H1 (cell line): ENCODE measurements at regions not wholly inside any gene's neighbourhood (a gene's known extent, or its start where the extent isn't known, plus 50 kb on each side); places are given as distances from the start of the nearest gene placed in this dataset.

Source experiments
- CTCF ChIA-PET: fragments of 300-600 bp; sonication (Branson Sonifier 250); formaldehyde crosslinking; loops from one replicate; lab custom pipeline; 2021; ENCODE audit not compliant: partially characterized antibody; lab: Charles Lee
- POLR2A ChIA-PET: fragments of 300-600 bp; sonication (Branson Sonifier 250); formaldehyde crosslinking; loops from one replicate; lab custom pipeline; 2021; ENCODE audit warnings: inconsistent platforms; ENCODE audit not compliant: partially characterized antibody; lab: Charles Lee
- DNase-seq, 2 experiments: peaks; one replicate each; pipeline versions ENCODE4 v3.0.0 to v3.0.0-alpha.2; 2010 to 2022; ENCODE audit warnings: low spot score in 2 of 2, low read depth in 1 of 2, mixed read lengths in 1 of 2
- FAIRE-seq: peaks from 2 replicates; lab custom pipeline; 2011; peaks lifted over from hg19 to GRCh38; lab: Jason Lieb, UNC
- H2AFZ ChIP-seq: 2 replicates; pipeline ENCODE4 v1.8.1; 2012; ENCODE audit warnings: low read length, inconsistent platforms
- H2AK5ac ChIP-seq: 2 replicates; pipeline ENCODE4 v1.6.1; 2013; ENCODE audit warnings: low read depth, low read length
- H2BK120ac ChIP-seq: replicated peaks from 2 replicates; pipeline ENCODE3; 2013; ENCODE audit warnings: low read depth, low read length, inconsistent platforms
- H2BK12ac ChIP-seq: 2 replicates; pipeline ENCODE4 v1.6.1; 2013; ENCODE audit warnings: low read depth, low read length
- H2BK15ac ChIP-seq: 2 replicates; pipeline ENCODE4 v1.6.1; 2013; ENCODE audit warnings: low read length
- H2BK20ac ChIP-seq: 2 replicates; pipeline ENCODE4 v1.6.1; 2013; ENCODE audit warnings: low read length
- H2BK5ac ChIP-seq: 2 replicates; pipeline ENCODE4 v1.6.1; 2013; ENCODE audit warnings: low read depth, low read length
- H3K14ac ChIP-seq: 2 replicates; pipeline ENCODE4 v1.6.1; 2013; ENCODE audit warnings: inconsistent platforms; ENCODE audit not compliant: insufficient read length
- H3K18ac ChIP-seq: 2 replicates; pipeline ENCODE4 v1.6.1; 2013; ENCODE audit warnings: low read length; ENCODE audit errors: extremely low read depth
- H3K23ac ChIP-seq: 2 replicates; pipeline ENCODE4 v1.6.1; 2013; ENCODE audit warnings: inconsistent platforms; ENCODE audit not compliant: insufficient read length
- H3K23me2 ChIP-seq: 2 replicates; pipeline ENCODE4 v1.6.1; 2013; ENCODE audit warnings: low read depth, low read length
- H3K27ac ChIP-seq: 2 replicates; pipeline ENCODE4 v1.6.1; 2011; ENCODE audit warnings: low read depth, low read length, inconsistent platforms
- H3K27me3 ChIP-seq, 4 experiments: replicated peaks in 1 of 4; 1 replicate in 1 of 4; 2 replicates in 3 of 4; pipeline versions ENCODE4 v1.6.1 to v1.8.1; 2011 to 2013; ENCODE audit warnings: low read length in 3 of 4, mild to moderate bottlenecking in 3 of 4, inconsistent platforms in 2 of 4, mixed read lengths in 2 of 4, moderate library complexity in 1 of 4; ENCODE audit not compliant: control insufficient read depth in 3 of 4, insufficient read depth in 3 of 4; ENCODE audit errors: extremely low read depth in 1 of 4
- H3K36me3 ChIP-seq, 4 experiments: 2 replicates each; pipeline versions ENCODE4 v1.6.1 to v1.8.1; 2011 to 2013; ENCODE audit warnings: mild to moderate bottlenecking in 4 of 4, low read length in 3 of 4, moderate library complexity in 2 of 4, control low read depth in 1 of 4, inconsistent platforms in 1 of 4; ENCODE audit not compliant: insufficient read depth in 4 of 4, control insufficient read depth in 2 of 4
- H3K4ac ChIP-seq: replicated peaks from 2 replicates; pipeline ENCODE3; 2013; ENCODE audit warnings: low read length, low read depth, mixed read lengths, inconsistent platforms; ENCODE audit not compliant: insufficient read length
- H3K4me1 ChIP-seq, 4 experiments: replicated peaks in 1 of 4; 1 replicate in 1 of 4; 2 replicates in 3 of 4; pipeline versions ENCODE4 v1.6.1 to v1.8.1; 2011 to 2013; ENCODE audit warnings: low read length in 3 of 4, inconsistent platforms in 2 of 4, mixed read lengths in 1 of 4; ENCODE audit not compliant: insufficient read depth in 4 of 4, control insufficient read depth in 3 of 4
- H3K4me2 ChIP-seq, 2 experiments: 2 replicates each; pipeline versions ENCODE4 v1.6.1 to v1.8.1; 2011 to 2013; ENCODE audit warnings: low read depth in 2 of 2, low read length in 2 of 2, control low read depth in 1 of 2, inconsistent platforms in 1 of 2, mild to moderate bottlenecking in 1 of 2; ENCODE audit not compliant: insufficient read depth in 1 of 2
- H3K4me3 ChIP-seq, 4 experiments: fragments of 200-600, 300-600 bp in 1 of 4; sonication (generic), shearing (Covaris generic), sonication (Bioruptor Twin) in 1 of 4; 2 replicates each; pipeline versions ENCODE4 v1.5.1 to v1.8.1; 2011 to 2016; ENCODE audit warnings: low read length in 4 of 4, low read depth in 3 of 4, control low read depth in 2 of 4, inconsistent platforms in 2 of 4, mild to moderate bottlenecking in 2 of 4, mixed read lengths in 1 of 4, moderate library complexity in 1 of 4; ENCODE audit not compliant: insufficient read depth in 2 of 4; ENCODE audit errors: extremely low read depth in 1 of 4
- H3K56ac ChIP-seq: replicated peaks from 2 replicates; pipeline ENCODE3; 2013; ENCODE audit warnings: low read depth, mild to moderate bottlenecking, mixed read lengths, low read length, inconsistent platforms; ENCODE audit not compliant: insufficient read length
- H3K79me1 ChIP-seq: 2 replicates; pipeline ENCODE4 v1.6.1; 2013; ENCODE audit warnings: low read depth, low read length, control low read depth
- H3K79me2 ChIP-seq, 2 experiments: 2 replicates each; pipeline versions ENCODE4 v1.6.1 to v1.8.1; 2012 to 2013; ENCODE audit warnings: low read length in 2 of 2, mild to moderate bottlenecking in 2 of 2, inconsistent platforms in 1 of 2; ENCODE audit not compliant: insufficient read depth in 2 of 2, control insufficient read depth in 1 of 2
- H3K9ac ChIP-seq, 4 experiments: replicated peaks in 1 of 4; 1 replicate in 1 of 4; 2 replicates in 3 of 4; pipeline versions ENCODE4 v1.6.1 to v1.8.1; 2011 to 2013; ENCODE audit warnings: low read depth in 3 of 4, low read length in 3 of 4, control low read depth in 2 of 4, mild to moderate bottlenecking in 2 of 4, moderate library complexity in 2 of 4, inconsistent platforms in 1 of 4; ENCODE audit errors: extremely low read depth in 1 of 4
- H3K9me3 ChIP-seq, 2 experiments: 2 replicates each; pipeline versions ENCODE4 v1.6.1 to v1.8.1; 2012 to 2013; ENCODE audit warnings: mild to moderate bottlenecking in 2 of 2, moderate library complexity in 2 of 2, control low read depth in 1 of 2, inconsistent platforms in 1 of 2, low read depth in 1 of 2, low read length in 1 of 2, mixed read lengths in 1 of 2; ENCODE audit not compliant: insufficient read depth in 2 of 2
- H4K20me1 ChIP-seq, 2 experiments: replicated peaks in 1 of 2; 2 replicates each; pipeline versions ENCODE3 to v1.8.1; 2011 to 2013; ENCODE audit warnings: inconsistent platforms in 2 of 2, low read length in 2 of 2, mild to moderate bottlenecking in 1 of 2; ENCODE audit not compliant: insufficient read depth in 2 of 2, control insufficient read depth in 1 of 2
- H4K5ac ChIP-seq: 2 replicates; pipeline ENCODE4 v1.6.1; 2013; ENCODE audit warnings: low read length, low read depth, mixed read lengths, inconsistent platforms; ENCODE audit not compliant: insufficient read length
- H4K8ac ChIP-seq: 2 replicates; pipeline ENCODE4 v1.8.0; 2013; ENCODE audit warnings: mild to moderate bottlenecking, moderate library complexity, low read length, inconsistent platforms; ENCODE audit not compliant: insufficient read depth; ENCODE audit errors: extremely low read depth
- H4K91ac ChIP-seq: replicated peaks from 2 replicates; pipeline ENCODE3; 2013; ENCODE audit warnings: low read length, mixed read lengths, inconsistent platforms; ENCODE audit not compliant: insufficient read length
- BCL11A ChIP-seq, 2 experiments: IDR thresholded peaks; one replicate each; pipeline ENCODE4 v1.6.1; 2011; ENCODE audit warnings: low read depth in 2 of 2, low read length in 2 of 2, mild to moderate bottlenecking in 2 of 2
- CREB1 ChIP-seq: IDR thresholded peaks from 2 replicates; pipeline ENCODE4 v1.6.1; 2012; ENCODE audit warnings: inconsistent platforms
- EZH2 ChIP-seq: fragments of 200-600 bp; sonication (generic); IDR thresholded peaks from 2 replicates; pipeline ENCODE4 v1.7.1; 2012; ENCODE audit warnings: low read depth, mild to moderate bottlenecking, moderate library complexity, low read length, inconsistent platforms; ENCODE audit not compliant: severe bottlenecking
- GTF2F1 ChIP-seq: IDR thresholded peaks from 2 replicates; pipeline ENCODE4 v1.6.1; 2012; ENCODE audit warnings: low read depth, low read length, improper control_type of control experiment, borderline replicate concordance
- KDM4A ChIP-seq: IDR thresholded peaks from one replicate; pipeline ENCODE4 v1.7.1; 2012; ENCODE audit warnings: low read depth, mild to moderate bottlenecking, moderate library complexity, low read length, inconsistent platforms; ENCODE audit not compliant: severe bottlenecking
- NANOG ChIP-seq: IDR thresholded peaks from 2 replicates; pipeline ENCODE4 v1.6.1; 2011; ENCODE audit warnings: low read length, low read depth, mild to moderate bottlenecking, inconsistent platforms; ENCODE audit not compliant: insufficient read depth, poor library complexity, severe bottlenecking
- POLR2A ChIP-seq, 2 experiments: IDR thresholded peaks; 1 replicate in 1 of 2; 2 replicates in 1 of 2; pipeline ENCODE4 v1.6.1; 2011; ENCODE audit warnings: low read depth in 2 of 2, low read length in 2 of 2, mild to moderate bottlenecking in 2 of 2; ENCODE audit errors: control extremely low read depth in 1 of 2
- RAD21 ChIP-seq, 2 experiments: IDR thresholded peaks in 1 of 2; conservative IDR thresholded peaks in 1 of 2; 2 replicates each; pipeline ENCODE4 v1.6.1; 2011; ENCODE audit warnings: low read depth in 2 of 2, low read length in 2 of 2, improper control_type of control experiment in 1 of 2, inconsistent platforms in 1 of 2, mild to moderate bottlenecking in 1 of 2, moderate library complexity in 1 of 2
- SP4 ChIP-seq: IDR thresholded peaks from 2 replicates; pipeline ENCODE4 v1.6.1; 2012; ENCODE audit warnings: low read length, inconsistent platforms
- SUZ12 ChIP-seq: fragments of 200-600 bp; sonication (generic); IDR thresholded peaks from 2 replicates; pipeline ENCODE4 v1.6.1; 2012; ENCODE audit warnings: mild to moderate bottlenecking, inconsistent platforms, low read length, moderate library complexity, mixed read lengths
- TEAD4 ChIP-seq: IDR thresholded peaks from 2 replicates; pipeline ENCODE4 v1.6.1; 2012; ENCODE audit warnings: low read depth, low read length, inconsistent platforms, mixed read lengths
- YY1 ChIP-seq: IDR thresholded peaks from 2 replicates; pipeline ENCODE4 v1.6.1; 2011; ENCODE audit warnings: low read depth, mild to moderate bottlenecking, low read length
- ZNF274 ChIP-seq: IDR thresholded peaks from 2 replicates; pipeline ENCODE4 v1.7.0; 2012; ENCODE audit warnings: low read length, borderline replicate concordance; ENCODE audit errors: extremely low read depth
- WGBS, 2 experiments: shearing (Covaris generic) in 1 of 2; methylation state at CpG; one replicate each; pipeline versions ENCODE4 v1.1.6 to v1.1.7; 2013 to 2015; ENCODE audit warnings: low lambda C conversion rate in 2 of 2, mixed read lengths in 2 of 2, inconsistent platforms in 1 of 2, low coverage in 1 of 2, missing lambda C conversion rate in 1 of 2; ENCODE audit not compliant: insufficient replicate concordance in 2 of 2, insufficient coverage in 1 of 2, insufficient read length in 1 of 2; ENCODE audit errors: extremely low coverage in 1 of 2, missing lambda C conversion rate in 1 of 2; 5-methylcytosine and 5-hydroxymethylcytosine counted together
- TF ChIP-seq, protein P1 (sequence below): IDR thresholded peaks from 2 replicates; pipeline ENCODE4 v1.6.1; 2011; ENCODE audit warnings: low read depth, mild to moderate bottlenecking, low read length; ENCODE audit not compliant: insufficient read depth

DNA sequence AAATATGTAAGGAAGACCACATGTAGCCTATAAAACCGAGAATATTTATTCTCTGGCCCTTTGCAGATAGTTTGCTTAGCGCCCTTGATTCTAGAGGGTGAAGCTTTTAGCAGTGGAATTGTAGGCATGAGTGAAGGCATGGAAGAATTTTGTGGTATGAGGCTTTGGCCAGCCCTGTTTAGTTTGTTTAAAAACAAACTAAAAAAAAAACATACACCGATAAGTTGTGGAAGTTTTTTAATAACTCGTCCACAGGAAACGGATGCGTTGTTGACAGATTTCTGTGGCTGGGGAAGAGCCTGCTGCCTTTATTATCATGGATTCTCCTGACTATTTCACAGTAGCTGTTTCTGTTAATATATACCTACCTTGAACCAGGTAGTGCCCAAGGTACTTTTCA lies 194.7 kb upstream of the LNX1 start:
- Histone ChIP-seq H3K4me2 (no peak overlapping the region), H3K23ac (no peak overlapping the region), H3K9ac (no peak overlapping the region), H4K20me1 (no peaks in the 10 kb centered on the region), H3K27me3 (peaks cover 0 to 1% (median 0%) of the 10 kb centered on the region in 4 experiments; a peak in 1 of 7 replicates), H4K5ac (no peak overlapping the region), H2BK12ac (no peak overlapping the region), H3K4me1 (no peaks in the 10 kb centered on the region), H4K91ac (no peak overlapping the region), H2AK5ac (no peak overlapping the region), H4K8ac (no peak overlapping the region), H3K9me3 (no peaks in the 10 kb centered on the region), H3K18ac (no peak overlapping the region), H3K4ac (no peak overlapping the region), H3K79me1 (no peaks in the 10 kb centered on the region), H3K23me2 (no peaks in the 10 kb centered on the region; the same call in 1 of the 2 replicates), H2AFZ (no peak overlapping the region), H2BK20ac (no peak overlapping the region), H2BK5ac (no peak overlapping the region), H3K36me3 (no peaks in the 10 kb centered on the region), H3K27ac (no peak overlapping the region), H2BK120ac (no peak overlapping the region), H2BK15ac (no peak overlapping the region), H3K56ac (no peak overlapping the region), H3K4me3 (no peak overlapping the region), H3K14ac (no peak overlapping the region), H3K79me2 (no peaks in the 10 kb centered on the region)
- FAIRE-seq (no peak), DNase-seq (no peak)
- TF ChIP-seq ZNF274 (no peak), RAD21 (IDR thresholded peaks at IDR 0.05 in 1 of 2, conservative IDR thresholded peaks at IDR 0.05 in 1 of 2; ENCODE audit: low read depth in 2 of 2, low read length in 2 of 2) (no peak), SP4 (no peak), KDM4A (no peak), CREB1 (no peak), YY1 (no peak), EZH2 (no peak), BCL11A (IDR thresholded peaks at IDR 0.05; ENCODE audit: low read depth in 2 of 2, low read length in 2 of 2) (no peak), NANOG (no peak), GTF2F1 (no peak), SUZ12 (no peak), POLR2A (IDR thresholded peaks at IDR 0.05; ENCODE audit: control extremely low read depth in 1 of 2, low read depth in 2 of 2, low read length in 2 of 2) (no peak), TEAD4 (no peak)
- TF ChIP-seq, protein P1, sequence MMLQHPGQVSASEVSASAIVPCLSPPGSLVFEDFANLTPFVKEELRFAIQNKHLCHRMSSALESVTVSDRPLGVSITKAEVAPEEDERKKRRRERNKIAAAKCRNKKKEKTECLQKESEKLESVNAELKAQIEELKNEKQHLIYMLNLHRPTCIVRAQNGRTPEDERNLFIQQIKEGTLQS = no peak
- CTCF ChIA-PET = no interaction called here
- POLR2A ChIA-PET = no interaction called here
- WGBS, 2 experiments = 88% methylated on average over 6 of the region's 6 CpGs; no CpG with 5 or more reads in 1 of the 2 experiments
